Osteoblast (primary cell): ENCODE measurements at regions not wholly inside any gene's neighbourhood (a gene's known extent, or its start where the extent isn't known, plus 50 kb on each side); places are given as distances from the start of the nearest gene placed in this dataset.

Experiments
- DNase-seq: peaks from one replicate; pipeline ENCODE4 v3.0.0; 2011; ENCODE audit warnings: low spot score, mixed read lengths; ENCODE audit not compliant: insufficient read length; ENCODE audit errors: missing footprints
- H2AFZ ChIP-seq: 2 replicates; pipeline ENCODE4 v1.6.0; 2011; ENCODE audit warnings: mild to moderate bottlenecking, low read length
- H3K27ac ChIP-seq: 2 replicates; pipeline ENCODE4 v1.5.1; 2011; ENCODE audit warnings: mild to moderate bottlenecking, low read depth, low read length, moderate library complexity
- H3K27me3 ChIP-seq: 2 replicates; pipeline ENCODE4 v1.6.0; 2012; ENCODE audit warnings: mild to moderate bottlenecking, control low read depth, inconsistent platforms, low read length, moderate library complexity; ENCODE audit not compliant: insufficient read depth
- H3K36me3 ChIP-seq: 2 replicates; pipeline ENCODE4 v1.5.1; 2011; ENCODE audit warnings: mild to moderate bottlenecking, low read length, control low read depth, moderate library complexity; ENCODE audit not compliant: insufficient read depth
- H3K4me1 ChIP-seq: 2 replicates; pipeline ENCODE4 v1.5.1; 2011; ENCODE audit warnings: mild to moderate bottlenecking, low read length, control low read depth, moderate library complexity; ENCODE audit not compliant: insufficient read depth
- H3K4me2 ChIP-seq: 2 replicates; pipeline ENCODE4 v1.6.0; 2011; ENCODE audit warnings: mild to moderate bottlenecking, low read length; ENCODE audit not compliant: insufficient read depth
- H3K4me3 ChIP-seq: fragments of 200-600 bp; sonication (generic); 3 replicates; pipeline ENCODE4 v1.5.1; 2012; ENCODE audit warnings: mild to moderate bottlenecking, low read length, inconsistent platforms; ENCODE audit not compliant: insufficient read depth
- H3K79me2 ChIP-seq: 2 replicates; pipeline ENCODE4 v1.6.0; 2012; ENCODE audit warnings: mild to moderate bottlenecking, low read length, control low read depth, inconsistent platforms; ENCODE audit not compliant: insufficient read depth
- H3K9me3 ChIP-seq: 2 replicates; pipeline ENCODE4 v1.5.1; 2011; ENCODE audit warnings: low read depth, low read length, control low read depth
- H4K20me1 ChIP-seq: 2 replicates; pipeline ENCODE4 v1.6.0; 2012; ENCODE audit warnings: mild to moderate bottlenecking, low read length, control low read depth; ENCODE audit not compliant: insufficient read depth
- TF ChIP-seq, protein P1 (sequence below): IDR thresholded peaks from 2 replicates; pipeline ENCODE4 v1.5.1; 2011; ENCODE audit warnings: mild to moderate bottlenecking, low read depth, low read length, moderate library complexity; ENCODE audit errors: extremely low read depth

DNA sequence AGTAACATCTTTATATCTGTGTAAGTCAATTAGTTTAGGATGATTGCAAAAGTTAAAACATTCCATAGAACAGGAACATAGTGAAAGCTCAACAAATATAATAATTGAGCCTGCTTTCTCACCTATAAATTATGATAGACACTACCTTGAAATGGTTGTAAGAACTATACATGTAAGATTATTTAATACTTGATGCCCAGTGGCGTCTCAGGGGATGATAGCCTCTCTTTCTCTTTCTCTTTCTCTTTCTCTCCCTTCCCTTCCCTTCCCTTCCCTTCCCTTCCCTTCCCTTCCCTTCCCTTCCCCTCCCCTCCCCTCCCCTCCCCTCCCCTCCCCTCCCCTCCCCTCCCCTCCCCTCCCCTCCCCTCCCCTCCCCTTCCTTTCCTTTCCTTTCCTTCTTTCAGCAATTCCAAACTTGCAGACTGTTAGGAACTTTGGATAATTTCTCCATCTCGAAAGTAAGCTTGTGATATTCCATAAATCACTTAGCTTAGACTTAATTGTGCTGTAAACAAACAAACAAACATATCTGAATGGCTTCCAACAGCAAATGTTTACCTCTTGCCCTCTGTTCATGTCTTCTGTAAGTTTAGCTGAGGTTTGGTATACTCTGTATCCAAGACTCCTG is 1102.7 kb downstream of the TSN start:
- H3K4me2 ChIP-seq: no peak overlapping the region
- no peak overlapping the region for H3K4me3 ChIP-seq
- H3K36me3 ChIP-seq: no peaks in the 10 kb centered on the region
- H3K27me3 ChIP-seq: no peaks in the 10 kb centered on the region
- peaks cover 7% of the 10 kb centered on the region for H3K9me3 ChIP-seq
- no peaks in the 10 kb centered on the region for H3K4me1 ChIP-seq
- no peak overlapping the region for H3K27ac ChIP-seq
- TF ChIP-seq, protein P1, sequence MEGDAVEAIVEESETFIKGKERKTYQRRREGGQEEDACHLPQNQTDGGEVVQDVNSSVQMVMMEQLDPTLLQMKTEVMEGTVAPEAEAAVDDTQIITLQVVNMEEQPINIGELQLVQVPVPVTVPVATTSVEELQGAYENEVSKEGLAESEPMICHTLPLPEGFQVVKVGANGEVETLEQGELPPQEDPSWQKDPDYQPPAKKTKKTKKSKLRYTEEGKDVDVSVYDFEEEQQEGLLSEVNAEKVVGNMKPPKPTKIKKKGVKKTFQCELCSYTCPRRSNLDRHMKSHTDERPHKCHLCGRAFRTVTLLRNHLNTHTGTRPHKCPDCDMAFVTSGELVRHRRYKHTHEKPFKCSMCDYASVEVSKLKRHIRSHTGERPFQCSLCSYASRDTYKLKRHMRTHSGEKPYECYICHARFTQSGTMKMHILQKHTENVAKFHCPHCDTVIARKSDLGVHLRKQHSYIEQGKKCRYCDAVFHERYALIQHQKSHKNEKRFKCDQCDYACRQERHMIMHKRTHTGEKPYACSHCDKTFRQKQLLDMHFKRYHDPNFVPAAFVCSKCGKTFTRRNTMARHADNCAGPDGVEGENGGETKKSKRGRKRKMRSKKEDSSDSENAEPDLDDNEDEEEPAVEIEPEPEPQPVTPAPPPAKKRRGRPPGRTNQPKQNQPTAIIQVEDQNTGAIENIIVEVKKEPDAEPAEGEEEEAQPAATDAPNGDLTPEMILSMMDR: no peak
- no peaks in the 10 kb centered on the region for H4K20me1 ChIP-seq
- DNase-seq: no peak
- no peaks in the 10 kb centered on the region for H3K79me2 ChIP-seq
- no peak overlapping the region for H2AFZ ChIP-seq

DNA sequence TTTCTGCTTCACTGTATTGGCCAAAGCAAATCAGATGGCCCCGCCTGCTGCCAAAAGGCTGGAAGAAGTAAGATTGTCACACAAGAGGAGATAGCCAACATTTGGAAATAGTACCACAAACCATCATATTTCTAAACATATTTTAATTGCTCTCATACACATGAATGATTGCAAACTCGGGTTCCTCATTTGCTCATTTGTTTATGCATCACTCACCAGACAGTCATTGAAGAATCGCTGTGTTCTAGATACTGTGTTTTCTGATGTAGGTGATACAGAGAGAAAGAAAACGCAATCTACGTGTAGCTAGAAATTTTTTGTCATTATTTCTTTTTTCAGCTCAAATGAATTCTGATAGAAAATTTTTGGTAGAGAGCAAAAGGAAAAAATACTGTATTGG is 1103.4 kb downstream of the TSN start:
- TF ChIP-seq, protein P1: no peak
- Histone ChIP-seq H3K79me2 (no peaks in the 10 kb centered on the region), H3K36me3 (no peaks in the 10 kb centered on the region), H3K27ac (no peak overlapping the region), H3K27me3 (no peaks in the 10 kb centered on the region), H3K9me3 (peaks cover 8% of the 10 kb centered on the region), H2AFZ (no peak overlapping the region), H4K20me1 (no peaks in the 10 kb centered on the region), H3K4me3 (no peak overlapping the region), H3K4me1 (no peaks in the 10 kb centered on the region), H3K4me2 (no peak overlapping the region)
- DNase-seq: no peak

DNA sequence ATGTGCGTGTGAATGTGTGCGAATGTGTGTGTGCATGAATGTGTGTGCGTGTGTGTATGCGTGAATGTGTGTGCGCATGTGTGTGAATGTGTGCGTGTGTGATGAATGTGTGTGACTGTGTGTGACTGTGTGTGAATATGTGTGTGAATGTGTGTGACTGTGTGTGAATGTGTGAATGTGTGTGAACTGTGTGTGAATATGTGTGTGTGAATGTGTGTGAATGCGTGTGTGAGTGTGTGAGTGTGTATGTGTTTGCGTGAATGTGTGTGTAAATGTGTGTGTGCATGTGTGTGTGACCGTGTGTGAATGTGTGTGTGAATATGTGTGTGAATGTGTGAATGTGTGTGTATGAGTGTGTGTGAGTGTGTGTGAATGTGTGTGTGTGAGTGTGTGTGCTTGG is 1103.8 kb downstream of the TSN start:
- Histone ChIP-seq H4K20me1 (no peaks in the 10 kb centered on the region), H3K79me2 (no peaks in the 10 kb centered on the region), H2AFZ (no peak overlapping the region), H3K27me3 (no peaks in the 10 kb centered on the region), H3K4me2 (no peak overlapping the region), H3K36me3 (no peaks in the 10 kb centered on the region), H3K4me1 (no peaks in the 10 kb centered on the region), H3K9me3 (peaks cover 8% of the 10 kb centered on the region), H3K27ac (no peak overlapping the region), H3K4me3 (no peak overlapping the region)
- TF ChIP-seq, protein P1: no peak
- no peak for DNase-seq

DNA sequence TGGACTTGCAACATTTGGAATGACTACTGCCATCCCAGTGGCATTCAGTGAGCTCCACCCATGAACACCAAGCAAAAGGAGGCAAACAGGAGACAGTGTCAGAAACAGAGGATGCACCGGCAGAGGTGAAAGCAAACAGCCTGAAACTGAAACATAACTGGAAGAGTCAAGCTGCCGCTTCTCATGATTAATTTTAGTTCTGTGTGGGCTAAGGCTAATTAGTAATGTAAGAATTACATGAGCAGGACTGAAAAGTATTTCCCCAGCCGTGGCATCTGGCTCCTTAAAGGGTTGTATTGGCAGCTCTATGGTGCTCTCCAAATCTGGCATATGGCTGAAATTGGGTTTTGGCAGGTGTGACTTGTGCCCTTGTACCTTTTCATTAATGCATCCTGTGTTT is 1108.1 kb downstream of the TSN start:
- Histone ChIP-seq H3K9me3 (peaks cover 8% of the 10 kb centered on the region), H3K4me3 (no peak overlapping the region), H3K36me3 (no peaks in the 10 kb centered on the region), H3K27ac (no peak overlapping the region), H2AFZ (no peak overlapping the region), H4K20me1 (no peaks in the 10 kb centered on the region), H3K4me2 (no peak overlapping the region), H3K27me3 (no peaks in the 10 kb centered on the region), H3K4me1 (no peaks in the 10 kb centered on the region), H3K79me2 (no peaks in the 10 kb centered on the region)
- peak; percentile 13 for DNase-seq
- TF ChIP-seq, protein P1: no peak
